HG03571 (cell line): ENCODE measurements at regions not wholly inside any gene's neighbourhood (a gene's known extent, or its start where the extent isn't known, plus 50 kb on each side); places are given as distances from the start of the nearest gene placed in this dataset.

Experiments used
- ATAC-seq: cut with Tn5 transposase; IDR thresholded peaks from one replicate; pipeline ENCODE4 v1.9.1; 2021; ENCODE audit not compliant: unreplicated experiment

DNA sequence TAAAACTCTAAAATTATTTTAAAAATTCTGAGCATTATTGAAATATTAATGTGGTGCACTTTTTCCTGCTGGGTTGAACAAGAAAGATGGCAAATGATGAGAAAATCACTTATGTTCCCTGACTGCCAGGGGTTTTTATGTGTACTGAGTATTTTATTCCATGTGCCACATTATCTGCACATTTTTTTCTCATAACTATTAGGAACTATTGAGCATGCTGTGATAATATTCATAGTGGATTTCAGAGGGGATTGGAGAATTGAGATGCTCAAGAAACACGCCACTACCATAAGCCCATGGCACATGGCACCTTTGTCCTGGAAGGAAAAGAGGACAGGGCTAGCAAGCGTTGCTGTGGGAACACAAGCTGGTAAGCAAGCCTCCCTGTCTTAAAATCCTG is 478.5 kb upstream of the GYPC start:
- no peak for ATAC-seq

GRCh38 chr2:126187668-126188067 is 468.3 kb upstream of the GYPC start:
- no peak for ATAC-seq

DNA sequence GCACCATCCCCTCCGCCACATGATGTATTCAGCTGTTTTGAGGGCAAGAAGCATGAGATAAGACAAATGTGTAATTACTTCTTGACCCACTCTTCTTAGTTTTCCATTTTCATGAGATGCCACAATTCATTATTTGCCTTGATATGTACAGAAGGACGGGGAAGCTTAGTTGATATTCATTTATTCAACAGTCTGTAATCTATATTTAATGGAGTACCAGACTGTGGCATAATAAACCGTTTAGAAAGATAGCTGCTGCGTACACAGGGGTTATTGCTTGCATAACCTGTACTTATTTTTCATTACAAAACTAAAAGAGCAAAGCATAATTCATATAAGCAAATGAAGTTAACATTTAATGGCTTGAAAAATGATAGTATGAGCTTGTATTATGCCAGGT is 466.4 kb upstream of the GYPC start:
- no peak for ATAC-seq

GRCh38 chr2:126200538-126200937 is 455.4 kb upstream of the GYPC start:
- no peak for ATAC-seq

- ATAC-seq = no peak
Observed at GRCh38 chr2:126208266-126208665, 447.7 kb upstream of the GYPC start.

DNA sequence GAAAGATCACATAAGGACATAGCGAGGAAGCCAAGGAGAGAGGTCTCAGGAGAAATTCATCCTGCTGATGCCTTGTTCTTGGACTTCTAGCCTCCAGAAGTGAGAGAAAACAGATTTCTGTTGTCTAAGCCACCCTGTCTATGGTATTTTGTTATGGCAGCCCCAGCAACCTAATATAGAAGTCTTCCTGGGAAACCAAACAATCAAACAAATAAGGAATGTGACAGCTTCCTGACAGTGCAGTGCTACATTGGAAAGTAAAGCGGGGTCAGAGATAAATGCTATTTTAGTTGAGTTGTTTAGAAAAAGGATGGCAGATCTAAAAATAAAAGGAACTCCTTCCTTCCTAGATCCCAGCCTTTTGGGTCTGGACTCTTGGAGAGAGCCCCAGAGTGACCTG is 443.2 kb upstream of the GYPC start:
- ATAC-seq = no peak

DNA sequence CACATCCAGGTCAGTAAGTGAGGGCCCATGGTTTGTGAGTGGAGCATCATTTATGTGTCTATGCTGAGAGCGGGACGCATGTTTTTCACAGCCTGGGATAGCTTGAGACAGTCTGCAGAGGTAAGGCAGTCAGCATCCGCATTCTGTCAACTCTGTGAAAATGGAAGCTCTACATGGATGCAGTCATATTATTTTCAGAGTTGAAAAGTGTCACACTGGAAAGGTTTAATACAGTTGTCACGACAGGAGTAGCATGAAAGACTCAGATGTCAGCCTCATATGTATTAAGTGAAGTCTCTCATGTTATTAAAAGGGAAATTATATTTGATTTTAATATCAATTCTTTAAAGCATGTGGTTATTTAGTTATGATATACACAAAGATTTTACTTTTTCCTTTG is 436.9 kb upstream of the GYPC start:
- no peak for ATAC-seq

- no peak for ATAC-seq
Observed at GRCh38 chr2:126220331-126220730, 435.6 kb upstream of the GYPC start.

DNA sequence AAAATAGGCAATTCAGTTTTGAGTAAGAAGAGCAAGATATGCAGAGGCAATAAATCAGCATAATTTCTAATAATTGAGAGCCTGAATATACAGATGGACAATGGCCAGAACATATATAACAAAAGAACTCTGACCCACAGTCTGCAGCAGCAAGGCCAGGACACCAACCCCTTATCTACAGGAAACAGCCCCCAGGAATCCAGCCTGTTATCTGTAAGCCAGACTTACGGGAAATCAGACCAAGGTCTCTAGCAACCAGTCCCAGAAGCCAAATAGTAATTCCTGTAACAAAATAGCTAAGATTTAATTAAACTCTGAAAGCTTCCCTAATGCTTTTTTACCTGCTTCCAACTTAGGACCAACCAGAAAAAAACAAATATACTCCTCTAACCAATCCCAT is 434.5 kb upstream of the GYPC start:
- ATAC-seq = no peak

- ATAC-seq = no peak
Observed at GRCh38 chr2:126222278-126222677, 433.7 kb upstream of the GYPC start.

DNA sequence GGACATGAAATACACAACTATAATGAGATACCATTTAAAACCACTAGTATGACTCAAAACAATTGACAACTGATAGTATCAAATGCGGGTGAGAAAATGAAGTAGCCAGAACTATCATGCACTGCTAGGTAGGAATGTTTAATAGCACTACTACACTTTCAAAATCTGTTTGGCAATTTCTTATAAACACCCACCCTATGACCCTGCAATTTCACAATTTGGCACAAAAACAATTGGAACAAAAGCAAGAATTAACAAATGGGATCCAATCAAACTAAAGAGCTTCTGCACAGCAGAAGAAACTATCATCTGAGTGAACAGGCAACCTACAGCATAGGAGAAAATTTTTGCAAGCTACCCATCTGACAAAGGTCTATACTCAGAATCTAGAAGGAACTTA is 431.2 kb upstream of the GYPC start:
- ATAC-seq = no peak

GRCh38 chr2:126227250-126227649 is 428.7 kb upstream of the GYPC start:
- ATAC-seq = no peak

DNA sequence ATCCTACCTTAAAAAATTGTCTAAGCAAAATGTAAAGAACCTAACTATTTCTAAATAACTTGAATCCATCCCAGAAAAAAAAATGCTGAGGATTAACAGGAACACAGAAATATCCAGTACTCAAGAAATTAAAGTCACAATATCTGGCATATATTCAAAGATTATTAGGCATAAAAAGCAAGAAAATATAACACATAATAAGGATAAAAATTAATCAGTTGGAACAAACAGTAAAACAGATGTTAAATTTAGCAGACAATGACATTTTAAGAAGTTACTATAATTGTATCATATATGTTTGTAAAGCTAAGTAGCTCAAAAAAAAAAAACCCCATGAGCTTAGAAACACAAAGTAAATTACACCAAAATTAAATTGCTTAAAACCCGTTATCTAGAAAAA is 427.4 kb upstream of the GYPC start:
- no peak for ATAC-seq

- no peak for ATAC-seq
Observed at GRCh38 chr2:126238251-126238650, 417.7 kb upstream of the GYPC start.

DNA sequence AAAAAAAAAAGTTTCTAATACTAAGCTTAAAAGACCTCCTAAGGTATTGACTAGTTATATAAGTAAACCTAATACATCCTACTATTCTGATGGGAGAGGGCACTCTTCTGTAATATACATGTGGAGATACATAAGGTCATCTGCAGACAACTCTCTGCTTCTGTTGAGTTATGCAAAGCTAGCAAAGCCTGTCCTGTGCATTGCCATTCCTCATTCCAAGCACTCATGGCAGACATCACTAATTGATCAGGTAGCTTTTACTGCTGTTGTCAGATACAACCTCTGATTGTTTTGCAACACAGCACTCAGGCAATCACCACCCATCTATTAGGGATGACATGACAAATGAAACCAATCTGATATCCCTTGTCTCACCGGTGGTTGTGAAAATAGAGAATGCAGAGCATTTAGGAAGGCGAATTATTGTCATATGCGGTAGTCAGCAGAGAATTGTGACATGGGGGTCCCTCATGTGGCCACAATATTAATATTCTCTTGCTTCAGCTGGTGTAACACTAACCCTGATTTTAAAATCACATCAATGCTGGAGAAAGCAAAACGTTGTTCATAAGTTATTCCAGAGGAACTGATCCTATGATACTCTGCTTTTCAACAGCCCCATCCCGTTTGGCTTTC is 416.5 kb upstream of the GYPC start:
- ATAC-seq = no peak

GRCh38 chr2:126241001-126241400 is 415.0 kb upstream of the GYPC start:
- no peak for ATAC-seq

DNA sequence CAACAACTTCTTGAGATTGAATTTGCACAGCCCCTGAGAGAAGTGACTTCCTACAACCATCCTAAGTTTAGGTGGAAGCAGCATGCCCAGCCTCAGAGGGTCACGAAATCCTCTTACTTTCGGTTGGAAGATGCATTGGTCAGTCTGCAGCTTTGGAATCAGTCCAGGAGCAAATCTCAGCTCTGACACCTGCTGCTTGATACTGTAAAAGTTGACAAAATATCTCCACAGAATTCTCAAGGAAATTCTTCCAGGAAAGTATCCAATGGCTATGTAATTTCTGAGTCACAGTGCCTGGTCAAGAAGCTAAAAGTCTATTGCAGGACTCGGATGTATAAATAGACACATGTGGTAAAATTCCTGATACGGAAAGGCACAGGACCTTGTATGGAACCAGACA is 414.5 kb upstream of the GYPC start:
- ATAC-seq = no peak

DNA sequence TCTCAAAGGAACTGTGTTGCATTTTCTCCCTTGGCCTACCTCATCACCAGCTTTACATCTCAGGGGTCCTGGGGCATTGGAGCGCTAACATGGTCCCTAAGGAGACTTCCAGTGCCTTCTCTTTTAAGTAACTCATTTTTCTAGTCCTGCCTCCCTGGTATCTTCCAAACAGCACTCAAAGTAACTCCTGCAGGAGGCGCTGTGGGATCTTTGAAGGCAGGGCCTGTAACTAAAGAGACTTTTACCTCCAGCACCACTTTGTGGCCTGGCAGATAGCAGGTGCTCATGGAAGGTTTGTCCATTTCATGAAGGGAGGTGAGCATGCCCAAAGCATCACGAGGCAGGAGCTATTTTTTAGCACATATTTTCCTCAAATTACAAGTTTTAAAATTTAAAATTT is 411.0 kb upstream of the GYPC start:
- ATAC-seq = no peak

DNA sequence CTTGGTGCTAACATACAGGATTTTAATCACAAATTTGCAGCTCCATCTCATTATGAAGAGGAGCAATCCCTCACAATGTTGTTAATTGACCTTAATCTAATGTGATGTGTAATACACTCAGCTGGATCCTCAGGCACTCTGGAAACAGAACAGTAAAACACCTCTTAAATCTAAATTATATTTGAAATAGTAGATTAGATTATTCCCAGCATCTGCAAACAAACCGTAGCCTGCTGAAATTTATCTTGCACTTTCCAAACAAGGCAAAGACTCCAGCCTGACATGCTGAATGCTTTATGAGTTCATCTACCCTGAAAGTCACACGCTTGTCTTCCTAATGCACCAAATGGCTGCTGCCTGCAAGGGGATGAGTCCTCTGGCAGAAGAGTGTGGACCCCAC is 402.3 kb upstream of the GYPC start:
- ATAC-seq = no peak

DNA sequence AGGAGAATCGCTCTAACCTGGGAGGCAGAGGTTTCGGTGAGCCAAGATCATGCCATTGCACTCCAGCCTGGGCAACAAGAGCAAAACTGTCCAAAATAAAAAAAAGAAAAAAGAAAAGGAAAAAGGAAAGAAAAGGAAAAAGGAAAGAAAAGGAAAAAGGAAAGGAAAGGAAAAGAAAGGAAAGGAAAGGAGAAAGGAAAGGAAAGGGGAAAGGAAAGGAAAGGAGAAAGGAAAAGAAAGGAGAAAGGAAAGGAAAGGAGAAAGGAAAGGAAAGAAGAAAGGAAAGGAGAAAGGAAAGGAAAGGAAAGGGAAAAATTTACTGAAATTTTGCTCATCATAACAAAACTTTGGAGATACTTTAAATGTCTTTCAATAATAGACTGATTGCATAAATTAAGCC is 391.3 kb upstream of the GYPC start:
- ATAC-seq = no peak

DNA sequence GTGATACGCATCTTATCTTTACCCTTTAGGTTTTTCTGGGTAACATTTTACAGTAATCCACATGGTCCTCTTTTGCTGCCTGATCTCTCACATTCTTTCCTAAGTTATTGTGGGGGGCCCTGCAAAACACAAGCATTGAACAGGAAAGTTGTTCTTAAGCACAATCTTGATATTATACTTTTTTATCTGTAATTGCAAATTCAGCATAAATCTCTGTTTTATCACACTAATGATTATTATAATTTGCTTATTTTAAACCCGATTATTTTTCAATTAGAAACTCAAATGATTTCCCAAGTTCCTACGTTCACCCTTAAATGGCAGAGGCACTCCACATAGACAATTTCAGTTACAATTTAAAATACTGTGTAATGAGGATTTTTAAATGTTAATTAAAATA is 386.0 kb upstream of the GYPC start:
- no peak for ATAC-seq

DNA sequence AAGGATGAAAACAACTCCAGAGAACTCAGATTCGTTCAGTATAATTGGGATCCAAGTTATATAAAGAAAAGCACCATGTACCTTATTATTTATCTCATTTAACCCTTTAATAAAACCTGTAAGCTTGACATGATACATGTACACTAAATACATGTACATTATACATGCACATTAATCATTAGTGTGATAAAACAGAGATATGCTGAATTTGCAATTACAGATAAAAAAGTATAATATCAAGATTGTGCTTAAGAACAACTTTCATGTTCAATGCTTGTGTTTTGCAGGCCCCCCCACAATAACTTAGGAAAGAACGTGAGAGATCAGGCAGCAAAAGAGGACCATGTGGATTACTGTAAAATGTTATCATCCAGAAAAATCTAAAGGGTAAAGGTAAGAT is 385.4 kb upstream of the GYPC start:
- ATAC-seq = no peak

GRCh38 chr2:126272401-126272800 is 383.6 kb upstream of the GYPC start:
- no peak for ATAC-seq

- ATAC-seq = no peak
Observed at GRCh38 chr2:126275098-126275497, 380.9 kb upstream of the GYPC start.
